Lower leg skin (tissue), 3 donors: ENCODE measurements at regions not wholly inside any gene's neighbourhood (a gene's known extent, or its start where the extent isn't known, plus 50 kb on each side); places are given as distances from the start of the nearest gene placed in this dataset.

Source experiments
- POLR2A ChIP-seq, 2 donors: fragments of 450-650 bp; IDR thresholded peaks; one replicate each; pipeline ENCODE4 v1.6.1; 2016 to 2017; ENCODE audit warnings: antibody characterized with exemption in 2 of 2, mild to moderate bottlenecking in 1 of 2, moderate library complexity in 1 of 2
- TF ChIP-seq, protein P1 (sequence below), 3 donors: fragments of 450-650 bp; IDR thresholded peaks; one replicate each; pipeline ENCODE4 v1.5.1; 2016; ENCODE audit warnings: antibody characterized with exemption in 3 of 3, mild to moderate bottlenecking in 3 of 3, moderate library complexity in 2 of 3

DNA sequence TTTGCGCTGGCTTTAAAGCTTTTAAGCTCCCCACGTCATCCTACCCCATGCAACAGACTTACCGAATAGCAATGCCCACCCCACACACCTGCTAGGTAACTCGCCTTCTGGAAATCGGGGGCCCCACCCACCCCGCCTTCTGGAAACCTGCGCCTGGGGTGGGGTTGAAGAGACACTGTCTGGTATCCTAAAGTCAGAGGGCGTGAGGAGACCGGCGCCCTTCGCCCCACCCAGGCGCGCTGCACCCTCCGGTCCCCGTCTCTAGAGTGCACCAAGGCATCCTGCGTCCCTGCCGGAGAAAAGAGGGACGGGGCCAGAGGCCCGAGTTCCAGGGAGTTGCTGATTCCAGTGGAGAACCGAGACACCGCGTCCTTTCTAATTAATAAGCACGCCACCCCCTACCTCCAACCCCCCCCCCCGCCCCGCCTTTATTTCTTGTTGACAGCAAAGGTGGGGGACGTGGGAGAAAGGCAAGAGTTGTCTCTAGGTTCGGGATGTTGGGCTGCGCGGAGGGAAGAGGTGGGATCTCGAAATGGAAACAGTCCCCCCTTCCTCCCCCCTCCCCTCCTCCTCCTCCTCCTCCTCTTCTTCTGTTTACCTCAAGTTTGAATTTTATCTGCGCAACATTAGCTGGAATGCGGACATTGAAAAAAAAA lies 220.9 kb upstream of the MKLN1 start:
- TF ChIP-seq, protein P1, sequence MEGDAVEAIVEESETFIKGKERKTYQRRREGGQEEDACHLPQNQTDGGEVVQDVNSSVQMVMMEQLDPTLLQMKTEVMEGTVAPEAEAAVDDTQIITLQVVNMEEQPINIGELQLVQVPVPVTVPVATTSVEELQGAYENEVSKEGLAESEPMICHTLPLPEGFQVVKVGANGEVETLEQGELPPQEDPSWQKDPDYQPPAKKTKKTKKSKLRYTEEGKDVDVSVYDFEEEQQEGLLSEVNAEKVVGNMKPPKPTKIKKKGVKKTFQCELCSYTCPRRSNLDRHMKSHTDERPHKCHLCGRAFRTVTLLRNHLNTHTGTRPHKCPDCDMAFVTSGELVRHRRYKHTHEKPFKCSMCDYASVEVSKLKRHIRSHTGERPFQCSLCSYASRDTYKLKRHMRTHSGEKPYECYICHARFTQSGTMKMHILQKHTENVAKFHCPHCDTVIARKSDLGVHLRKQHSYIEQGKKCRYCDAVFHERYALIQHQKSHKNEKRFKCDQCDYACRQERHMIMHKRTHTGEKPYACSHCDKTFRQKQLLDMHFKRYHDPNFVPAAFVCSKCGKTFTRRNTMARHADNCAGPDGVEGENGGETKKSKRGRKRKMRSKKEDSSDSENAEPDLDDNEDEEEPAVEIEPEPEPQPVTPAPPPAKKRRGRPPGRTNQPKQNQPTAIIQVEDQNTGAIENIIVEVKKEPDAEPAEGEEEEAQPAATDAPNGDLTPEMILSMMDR (IDR thresholded peaks at IDR 0.05) = no peak
- no peak for TF ChIP-seq POLR2A (IDR thresholded peaks at IDR 0.05)
